GM21367 (cell line): ENCODE measurements at regions not wholly inside any gene's neighbourhood (a gene's known extent, or its start where the extent isn't known, plus 50 kb on each side); places are given as distances from the start of the nearest gene placed in this dataset.
"Not testable (repeated sequence)": the region's sequence is repeated elsewhere in the genome, so short reads cannot be mapped to it uniquely, and the experiment has no call there.

Source experiments
- ATAC-seq: cut with Tn5 transposase; IDR thresholded peaks from one replicate; pipeline ENCODE4 v1.9.1; 2021; ENCODE audit not compliant: unreplicated experiment

- not testable (repeated sequence) for ATAC-seq
These were observed 63.2 kb upstream of the IER3 start for GRCh38 chr6:30807566-30807965.

GRCh38 chr6:30806581-30807183 lies 62.3 kb upstream of the IER3 start:
- no peak for ATAC-seq

GRCh38 chr6:30804333-30804732 lies 60.0 kb upstream of the IER3 start:
- ATAC-seq: no peak

- no peak for ATAC-seq
These were observed 58.4 kb upstream of the IER3 start for GRCh38 chr6:30802731-30803130.

GRCh38 chr6:30801950-30802349 lies 57.6 kb upstream of the IER3 start:
- ATAC-seq: no peak

GRCh38 chr6:30800871-30801270 lies 56.5 kb upstream of the IER3 start:
- ATAC-seq: no peak

GRCh38 chr6:30799210-30799609 lies 54.9 kb upstream of the IER3 start:
- ATAC-seq: no peak

GRCh38 chr6:30798494-30798893 lies 54.1 kb upstream of the IER3 start:
- no peak for ATAC-seq

- no peak for ATAC-seq
These were observed 51.4 kb upstream of the IER3 start for GRCh38 chr6:30795549-30796293.
